Hematopoietic multipotent progenitor cell treated with erythropoietin and hydrocortisone succinate and interleukin-3 and kit ligand, for 17 days (in vitro differentiated cells): ENCODE measurements at regions not wholly inside any gene's neighbourhood (a gene's known extent, or its start where the extent isn't known, plus 50 kb on each side); places are given as distances from the start of the nearest gene placed in this dataset.
"Not testable (repeated sequence)": the region's sequence is repeated elsewhere in the genome, so short reads cannot be mapped to it uniquely, and the experiment has no call there.

ENCODE experiments used
- DNase-seq: peaks from one replicate; pipeline ENCODE4 v3.0.0-alpha.2; 2015; ENCODE audit warnings: low spot score

DNA sequence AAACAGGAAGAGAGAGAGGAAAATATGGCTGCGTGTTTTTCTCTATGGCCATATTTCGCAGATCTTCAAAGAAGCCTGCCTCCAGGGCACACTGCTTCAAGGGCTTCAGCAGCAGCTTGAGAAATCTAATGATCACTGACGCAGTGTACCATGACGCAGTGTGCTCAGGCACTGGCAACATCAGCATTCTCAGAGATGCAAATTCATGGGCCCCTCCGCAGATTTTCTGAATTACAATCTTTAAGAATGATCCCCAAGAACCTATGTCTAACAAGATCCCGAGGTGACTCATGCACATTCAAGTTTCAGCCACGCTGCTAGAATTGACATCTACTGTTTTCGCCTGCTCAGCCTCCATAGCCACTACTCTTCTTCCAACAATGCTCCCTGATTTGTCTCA lies 143.9 kb upstream of the ZNF366 start:
- DNase-seq: no peak

GRCh38 chr5:72649449-72649848 lies 142.2 kb upstream of the ZNF366 start:
- no peak for DNase-seq

DNA sequence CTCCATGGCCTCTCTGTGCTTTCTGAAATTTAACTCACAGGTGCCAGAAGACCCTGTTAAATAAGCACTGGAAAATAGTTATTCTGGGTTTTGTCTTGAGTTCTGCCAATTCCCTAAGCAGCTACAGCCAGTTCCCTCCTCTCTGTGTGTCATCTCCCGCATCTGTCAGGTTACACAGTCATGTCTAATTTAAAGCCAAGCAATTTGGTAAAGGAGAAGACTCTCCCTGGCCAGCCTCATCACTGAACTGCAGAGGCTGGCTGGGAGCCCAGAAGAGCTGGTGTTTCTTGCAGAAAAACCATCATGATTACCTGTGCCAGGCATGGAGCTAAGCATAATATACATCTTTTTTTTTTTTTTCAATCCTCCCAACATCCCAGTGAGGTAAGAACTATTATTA lies 141.3 kb upstream of the ZNF366 start:
- DNase-seq: no peak

DNA sequence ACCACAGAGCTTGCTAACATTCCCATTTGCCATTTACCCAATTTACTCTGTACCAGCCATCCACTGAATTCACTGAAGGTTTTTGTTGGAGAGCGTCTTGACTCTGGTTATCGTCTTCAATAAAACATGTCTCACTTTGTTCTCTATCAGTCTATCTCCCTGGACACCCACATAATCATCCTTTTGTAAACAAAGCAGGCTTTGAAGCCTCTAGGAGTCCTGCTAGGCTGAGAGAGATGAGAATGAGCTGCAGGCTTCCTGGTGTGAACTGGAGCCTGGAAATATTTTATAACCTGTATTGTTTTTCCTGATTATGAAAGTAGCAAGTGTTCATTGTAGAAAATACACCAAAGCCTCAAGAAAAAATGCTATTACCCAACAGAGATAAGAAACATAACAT lies 140.6 kb upstream of the ZNF366 start:
- DNase-seq: no peak

DNA sequence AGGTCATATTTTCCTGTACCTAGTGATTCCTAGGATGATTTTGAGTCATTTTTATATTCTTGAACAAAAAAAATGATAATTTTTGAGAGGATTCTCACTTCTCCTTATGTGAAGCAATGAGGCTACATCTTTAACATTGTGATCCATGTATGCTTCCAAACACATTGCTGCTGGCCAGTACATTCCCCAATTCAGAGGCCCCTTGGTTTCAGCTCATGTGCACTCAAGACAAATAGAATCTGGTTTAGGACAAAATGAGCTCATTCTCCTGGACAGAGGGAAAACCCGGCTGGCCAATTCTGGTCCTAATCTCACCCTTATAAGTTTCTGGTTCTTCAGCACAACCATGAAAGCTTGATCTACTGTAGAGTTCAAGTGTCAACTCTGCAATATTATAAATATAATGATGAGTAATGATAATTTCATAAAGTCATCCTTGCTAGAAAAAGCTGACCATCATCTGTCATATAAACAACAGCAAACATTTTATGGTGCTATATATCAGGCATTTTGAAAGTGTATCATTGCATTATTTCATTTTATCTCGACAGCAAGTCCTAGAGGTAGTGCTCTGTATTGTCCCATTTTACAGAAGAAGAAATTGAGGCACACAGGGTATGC lies 139.1 kb upstream of the ZNF366 start:
- DNase-seq: no peak

DNA sequence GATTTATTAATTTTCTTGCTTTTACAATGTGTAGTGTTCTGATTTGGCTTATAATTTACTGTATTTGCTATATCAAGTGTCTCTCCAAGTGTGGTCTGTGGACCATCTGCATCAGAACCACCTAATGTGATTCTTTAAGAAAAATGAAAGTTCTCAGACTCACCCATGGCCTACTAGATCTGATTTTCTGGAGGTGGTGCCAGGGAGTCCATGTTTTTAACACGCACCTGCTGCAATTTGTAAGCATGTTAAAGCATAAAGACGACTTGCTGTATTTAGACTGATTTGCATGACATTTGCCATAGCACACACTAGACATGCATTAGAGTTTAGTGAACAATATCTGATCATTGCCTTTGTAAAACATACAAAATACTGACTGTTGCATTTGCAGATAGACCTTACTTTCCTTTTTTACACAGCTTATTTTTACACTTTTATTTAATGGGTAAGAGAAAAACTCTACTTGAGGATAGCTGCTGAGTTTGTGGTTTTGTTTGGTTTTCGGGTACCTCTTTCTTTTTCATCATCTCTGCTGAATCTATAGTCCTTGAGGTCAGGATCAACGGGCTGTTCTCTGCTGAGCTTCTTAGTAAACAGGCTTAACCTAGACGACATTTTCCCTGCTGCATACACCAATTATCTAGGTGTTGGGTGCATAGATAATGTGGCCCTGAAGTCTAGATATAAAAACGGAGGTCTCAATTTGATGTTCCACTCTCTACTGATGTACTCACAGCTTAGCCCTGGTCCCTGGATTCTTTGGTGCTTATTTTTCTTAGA lies 138.0 kb upstream of the ZNF366 start:
- no peak for DNase-seq

GRCh38 chr5:72644296-72644695 lies 137.1 kb upstream of the ZNF366 start:
- no peak for DNase-seq

DNA sequence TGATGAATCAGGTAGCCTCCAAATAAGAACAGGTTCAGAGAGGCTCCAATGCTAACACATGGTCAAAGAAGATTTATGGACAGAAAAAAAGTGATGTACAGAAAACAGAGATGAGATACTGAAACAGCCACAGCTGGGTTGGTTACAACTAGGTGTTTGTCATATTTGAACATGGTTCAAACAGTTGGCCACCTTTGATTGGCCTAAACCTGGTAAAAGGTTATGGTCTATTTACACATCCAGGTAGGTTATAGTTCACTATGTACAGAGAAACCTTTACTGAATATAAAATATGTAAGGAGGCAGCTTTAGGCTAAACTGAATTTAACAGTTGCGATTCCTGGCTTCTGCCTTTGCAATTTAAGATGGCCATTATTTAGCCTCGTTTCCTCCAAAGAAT lies 134.0 kb upstream of the ZNF366 start:
- DNase-seq: no peak

GRCh38 chr5:72637058-72637457 lies 129.8 kb upstream of the ZNF366 start:
- no peak for DNase-seq

GRCh38 chr5:72636565-72636964 lies 129.4 kb upstream of the ZNF366 start:
- DNase-seq: not testable (repeated sequence)

- DNase-seq: no peak
Measured at GRCh38 chr5:72634444-72634843, 127.2 kb upstream of the ZNF366 start.

- no peak for DNase-seq
Measured at GRCh38 chr5:72633649-72634048, 126.4 kb upstream of the ZNF366 start.

GRCh38 chr5:72633041-72633445 lies 125.8 kb upstream of the ZNF366 start:
- DNase-seq: no peak

DNA sequence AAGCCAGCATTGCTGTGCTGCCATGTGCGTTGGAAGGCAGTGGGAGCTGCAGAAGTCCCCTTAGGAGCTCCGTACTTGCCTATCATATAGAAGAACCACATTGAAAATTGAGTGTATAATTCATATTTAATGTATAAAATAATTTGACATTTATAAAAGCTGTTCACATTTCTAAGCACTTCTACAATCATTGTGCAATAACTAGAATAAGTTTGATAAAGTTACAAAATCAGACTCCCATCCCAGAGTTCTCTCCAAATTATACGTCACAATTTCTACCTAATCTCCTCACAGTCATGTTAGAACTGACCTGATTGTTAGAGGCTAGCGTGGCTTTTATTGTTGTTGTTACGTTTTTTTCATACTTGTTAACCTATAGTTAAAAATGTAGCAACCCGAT lies 123.5 kb upstream of the ZNF366 start:
- no peak for DNase-seq

- DNase-seq: no peak
Measured at GRCh38 chr5:72630081-72630480, 122.9 kb upstream of the ZNF366 start.

DNA sequence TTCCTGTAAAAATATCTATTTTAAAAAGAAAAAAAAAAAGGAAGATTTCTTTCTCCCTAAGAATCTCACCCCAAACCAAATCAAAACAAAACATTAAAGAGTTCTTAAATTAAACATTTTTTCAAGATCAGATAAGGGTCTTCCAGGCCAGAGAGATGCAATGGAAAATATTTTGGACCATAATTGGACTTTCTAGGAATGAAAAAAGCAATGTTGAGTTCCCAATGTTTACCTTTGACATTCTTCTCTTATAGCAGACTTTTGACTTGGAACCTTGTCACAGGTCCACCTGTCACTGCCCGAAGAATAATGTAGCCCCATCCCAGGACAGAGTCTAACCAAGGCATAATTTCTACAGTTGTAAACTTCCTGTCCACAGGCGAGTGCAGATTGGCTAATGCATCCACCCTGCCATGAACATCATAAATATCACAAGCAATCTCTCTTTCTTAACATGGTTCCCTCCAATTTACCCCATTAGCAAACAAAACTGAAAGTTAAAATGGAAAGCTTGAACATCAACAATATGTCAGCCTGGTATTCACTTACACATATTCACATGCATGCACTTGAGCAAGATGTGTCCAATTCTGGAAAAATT lies 121.7 kb upstream of the ZNF366 start:
- no peak for DNase-seq

GRCh38 chr5:72625332-72625731 lies 118.1 kb upstream of the ZNF366 start:
- no peak for DNase-seq

DNA sequence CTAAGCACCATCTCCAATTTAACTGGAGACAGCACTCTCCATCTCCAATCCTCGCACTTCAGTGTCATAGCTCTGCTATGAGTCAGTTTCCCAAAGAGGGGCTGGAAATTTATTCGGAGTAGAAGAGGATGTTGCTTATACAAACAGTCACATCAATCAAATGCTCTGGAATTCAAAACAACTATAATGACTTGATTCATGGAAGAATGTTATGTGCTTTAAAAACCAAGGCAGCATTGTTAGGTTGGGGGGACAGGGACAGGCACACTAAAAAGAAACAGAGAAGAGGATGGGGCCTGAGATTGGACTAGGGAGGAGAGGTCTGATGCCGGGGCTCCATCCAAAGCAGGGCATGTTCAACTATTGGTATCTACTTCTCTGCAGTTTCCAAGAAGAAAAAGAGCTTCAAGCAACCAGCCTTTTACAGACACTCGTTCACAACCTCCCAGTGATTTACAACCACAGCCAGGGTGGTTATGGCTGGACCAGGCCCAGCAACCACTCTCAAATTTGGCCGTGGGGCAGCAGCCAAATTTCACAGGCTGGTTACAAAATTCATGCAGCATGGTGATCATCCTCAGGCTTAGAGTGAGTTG lies 117.5 kb upstream of the ZNF366 start:
- no peak for DNase-seq

DNA sequence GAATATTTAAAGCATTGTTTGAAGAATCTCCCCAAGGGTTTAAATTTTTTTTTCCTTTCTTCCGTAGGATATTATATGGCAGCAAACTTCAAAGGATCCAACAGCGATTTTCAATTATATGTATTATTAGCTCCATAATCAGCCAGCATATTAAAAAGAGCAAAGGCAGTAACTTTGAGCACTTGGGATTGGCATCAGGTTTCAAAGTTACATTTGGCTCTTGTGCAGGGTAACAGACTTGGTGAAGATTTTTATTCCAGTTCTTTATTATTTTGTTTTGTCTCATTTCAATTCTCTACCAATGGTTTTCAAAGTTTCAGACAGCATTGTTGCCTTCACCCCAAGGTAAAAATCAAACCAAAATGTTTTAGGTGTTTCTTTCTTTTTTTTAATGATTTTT lies 116.7 kb upstream of the ZNF366 start:
- no peak for DNase-seq

DNA sequence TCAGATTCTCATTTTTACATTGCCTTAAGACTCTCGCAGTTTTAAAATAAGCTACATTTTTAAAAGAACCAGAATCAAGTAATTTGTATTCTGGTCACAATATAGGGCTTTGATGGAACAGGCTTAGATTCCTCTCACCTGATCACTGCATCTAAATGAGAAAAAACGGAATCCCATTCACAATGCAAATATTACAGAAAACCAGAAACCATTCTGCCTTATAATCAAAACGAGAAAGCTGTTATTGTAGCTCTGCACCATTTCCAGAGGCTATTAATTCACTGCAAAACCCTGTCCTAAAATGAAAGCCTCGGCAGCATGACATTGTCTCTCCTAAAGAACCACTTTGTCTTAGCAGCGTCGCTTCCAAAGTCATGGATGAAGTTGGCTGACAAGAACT lies 116.1 kb upstream of the ZNF366 start:
- DNase-seq: no peak

- DNase-seq: no peak
Measured at GRCh38 chr5:72622170-72622760, 115.1 kb upstream of the ZNF366 start.

GRCh38 chr5:72621576-72621975 lies 114.4 kb upstream of the ZNF366 start:
- DNase-seq: no peak

GRCh38 chr5:72619677-72620076 lies 112.5 kb upstream of the ZNF366 start:
- no peak for DNase-seq
